ENCODE measurements at regions not wholly inside any gene's neighbourhood (a gene's known extent, or its start where the extent isn't known, plus 50 kb on each side); places are given as distances from the start of the nearest gene placed in this dataset.
"Not testable (repeated sequence)": the region's sequence is repeated elsewhere in the genome, so short reads cannot be mapped to it uniquely, and the experiment has no call there.

GRCh38 chr10:28089467-28089866, 90.6 kb upstream of the ODAD2 start:
- H3K9ac ChIP-seq (ENCODE audit: insufficient read length): no peak overlapping the region
- H3K9me3 ChIP-seq (ENCODE audit: low read depth, low read length): no peaks in the 10 kb centered on the region
- no peak for DNase-seq (ENCODE audit: low read depth, low spot score)
- no peaks in the 10 kb centered on the region for H3K36me3 ChIP-seq (ENCODE audit: insufficient read depth, low read length)
- TF ChIP-seq FOXP2 (optimal IDR thresholded peaks at IDR 0.05; ENCODE audit: control extremely low read depth, extremely low read length, insufficient read depth) (no peak), POLR2AphosphoS5 (IDR thresholded peaks at IDR 0.05; ENCODE audit: borderline replicate concordance, low read depth, low read length) (no peak), EZH2 (IDR thresholded peaks at IDR 0.05) (no peak)
- no peak overlapping the region for H3K27ac ChIP-seq
- H3K4me3 ChIP-seq: no peak overlapping the region

- Histone ChIP-seq H3K9ac (ENCODE audit: insufficient read length) (no peak overlapping the region), H3K36me3 (ENCODE audit: insufficient read depth, low read length) (no peaks in the 10 kb centered on the region), H3K4me3 (no peak overlapping the region), H3K9me3 (ENCODE audit: low read depth, low read length) (no peaks in the 10 kb centered on the region), H3K27ac (no peak overlapping the region)
- DNase-seq (ENCODE audit: low read depth, low spot score): no peak
- no peak for TF ChIP-seq EZH2 (IDR thresholded peaks at IDR 0.05)
Observed at GRCh38 chr10:28087661-28088351, 88.9 kb upstream of the ODAD2 start.

DNA sequence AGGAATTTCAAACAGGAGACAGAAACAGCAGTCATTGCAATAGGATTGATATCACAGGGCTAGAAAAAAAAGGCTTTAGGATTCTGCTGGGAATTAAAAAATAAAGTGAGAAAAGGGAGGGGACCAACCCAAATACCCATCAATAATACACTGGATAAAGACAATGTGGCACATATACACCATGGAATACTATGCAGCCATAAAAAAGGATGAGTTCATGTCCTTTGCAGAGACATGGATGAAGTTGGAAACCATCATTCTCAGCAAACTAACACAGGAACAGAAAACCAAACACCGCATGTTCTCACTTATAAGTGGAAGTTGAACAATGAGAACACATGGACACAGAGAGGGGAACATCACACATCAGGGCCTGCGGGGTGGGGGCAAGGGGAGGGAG, 86.9 kb upstream of the ODAD2 start:
- DNase-seq (ENCODE audit: low read depth, low spot score); H3K4me3 ChIP-seq; H3K9ac ChIP-seq (ENCODE audit: insufficient read length); H3K36me3 ChIP-seq (ENCODE audit: insufficient read depth, low read length); H3K27ac ChIP-seq; H3K9me3 ChIP-seq (ENCODE audit: low read depth, low read length): not testable (repeated sequence)

- DNase-seq (ENCODE audit: low read depth, low spot score): no peak
- H3K4me3 ChIP-seq: no peak overlapping the region
- no peak overlapping the region for H3K27ac ChIP-seq
- no peaks in the 10 kb centered on the region for H3K36me3 ChIP-seq (ENCODE audit: insufficient read depth, low read length)
- TF ChIP-seq FOXP2 (optimal IDR thresholded peaks at IDR 0.05; ENCODE audit: control extremely low read depth, extremely low read length, insufficient read depth): no peak
- TF ChIP-seq POLR2AphosphoS5 (IDR thresholded peaks at IDR 0.05; ENCODE audit: borderline replicate concordance, low read depth, low read length): no peak
- TF ChIP-seq EZH2 (IDR thresholded peaks at IDR 0.05): no peak
- no peaks in the 10 kb centered on the region for H3K9me3 ChIP-seq (ENCODE audit: low read depth, low read length)
- no peak overlapping the region for H3K9ac ChIP-seq (ENCODE audit: insufficient read length)
Observed at GRCh38 chr10:28082885-28083284, 84.0 kb upstream of the ODAD2 start.

GRCh38 chr10:28082316-28082715, 83.4 kb upstream of the ODAD2 start:
- H3K27ac ChIP-seq: no peak overlapping the region
- TF ChIP-seq FOXP2 (optimal IDR thresholded peaks at IDR 0.05; ENCODE audit: control extremely low read depth, extremely low read length, insufficient read depth) (no peak), EZH2 (IDR thresholded peaks at IDR 0.05) (no peak), POLR2AphosphoS5 (IDR thresholded peaks at IDR 0.05; ENCODE audit: borderline replicate concordance, low read depth, low read length) (no peak)
- no peak overlapping the region for H3K4me3 ChIP-seq
- DNase-seq (ENCODE audit: low read depth, low spot score): no peak
- no peak overlapping the region for H3K9ac ChIP-seq (ENCODE audit: insufficient read length)
- H3K36me3 ChIP-seq (ENCODE audit: insufficient read depth, low read length): no peaks in the 10 kb centered on the region
- H3K9me3 ChIP-seq (ENCODE audit: low read depth, low read length): no peaks in the 10 kb centered on the region

DNA sequence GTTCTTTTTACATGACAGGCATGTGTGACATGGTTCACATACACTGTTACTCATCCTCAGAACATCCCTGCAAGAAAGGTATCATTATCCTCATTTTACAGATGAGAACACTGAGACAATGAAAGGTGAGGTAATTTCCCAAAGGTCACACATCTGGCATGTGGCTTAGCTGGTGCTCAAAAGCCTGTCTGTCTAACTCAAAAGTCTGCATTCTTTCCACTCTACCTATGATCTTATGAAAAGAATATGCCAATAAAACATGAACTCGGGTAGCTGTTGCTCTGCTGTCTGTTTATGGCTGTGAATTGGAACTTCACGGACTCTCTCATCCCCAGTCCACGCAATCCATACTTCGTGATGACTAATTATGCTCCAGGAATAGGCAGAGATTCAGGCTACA, 79.0 kb upstream of the ODAD2 start:
- Histone ChIP-seq H3K4me3 (no peak overlapping the region), H3K27ac (no peak overlapping the region), H3K9ac (ENCODE audit: insufficient read length) (no peak overlapping the region), H3K9me3 (ENCODE audit: low read depth, low read length) (no peaks in the 10 kb centered on the region), H3K36me3 (ENCODE audit: insufficient read depth, low read length) (no peaks in the 10 kb centered on the region)
- no peak for DNase-seq (ENCODE audit: low read depth, low spot score)
- TF ChIP-seq FOXP2 (optimal IDR thresholded peaks at IDR 0.05; ENCODE audit: control extremely low read depth, extremely low read length, insufficient read depth) (no peak), POLR2AphosphoS5 (IDR thresholded peaks at IDR 0.05; ENCODE audit: borderline replicate concordance, low read depth, low read length) (no peak), EZH2 (IDR thresholded peaks at IDR 0.05) (no peak)

DNA sequence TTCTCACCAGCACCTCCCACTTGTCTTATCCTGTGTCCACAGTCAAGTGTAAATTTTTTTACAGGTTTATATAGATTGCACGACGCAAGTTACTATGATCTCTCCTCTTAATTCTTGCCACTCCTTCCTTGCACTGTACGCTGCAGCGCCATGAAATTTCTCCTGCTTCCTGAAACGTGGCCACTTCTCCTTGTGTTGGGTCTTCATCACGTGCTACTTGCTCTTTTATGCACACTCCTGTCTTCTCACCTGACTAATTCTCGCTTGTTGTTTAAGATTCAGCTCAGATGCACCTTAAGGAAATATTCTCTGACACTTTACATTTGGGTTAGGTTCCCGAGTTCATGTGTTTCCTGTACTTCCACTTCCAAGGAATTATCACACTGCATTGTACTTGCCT, 76.5 kb upstream of the ODAD2 start:
- TF ChIP-seq EZH2 (IDR thresholded peaks at IDR 0.05) (no peak), FOXP2 (optimal IDR thresholded peaks at IDR 0.05; ENCODE audit: control extremely low read depth, extremely low read length, insufficient read depth) (no peak), POLR2AphosphoS5 (IDR thresholded peaks at IDR 0.05; ENCODE audit: borderline replicate concordance, low read depth, low read length) (no peak)
- H3K9ac ChIP-seq (ENCODE audit: insufficient read length): no peak overlapping the region
- no peaks in the 10 kb centered on the region for H3K9me3 ChIP-seq (ENCODE audit: low read depth, low read length)
- DNase-seq (ENCODE audit: low read depth, low spot score): no peak
- no peak overlapping the region for H3K4me3 ChIP-seq
- no peak overlapping the region for H3K27ac ChIP-seq
- no peaks in the 10 kb centered on the region for H3K36me3 ChIP-seq (ENCODE audit: insufficient read depth, low read length)

GRCh38 chr10:28072573-28072972, 73.7 kb upstream of the ODAD2 start:
- Histone ChIP-seq H3K4me3 (no peak overlapping the region), H3K9ac (ENCODE audit: insufficient read length) (no peak overlapping the region), H3K27ac (no peak overlapping the region), H3K36me3 (ENCODE audit: insufficient read depth, low read length) (no peaks in the 10 kb centered on the region), H3K9me3 (ENCODE audit: low read depth, low read length) (no peaks in the 10 kb centered on the region)
- DNase-seq (ENCODE audit: low read depth, low spot score): no peak
- TF ChIP-seq POLR2AphosphoS5 (IDR thresholded peaks at IDR 0.05; ENCODE audit: borderline replicate concordance, low read depth, low read length) (no peak), FOXP2 (optimal IDR thresholded peaks at IDR 0.05; ENCODE audit: control extremely low read depth, extremely low read length, insufficient read depth) (no peak), EZH2 (IDR thresholded peaks at IDR 0.05) (no peak)

DNA sequence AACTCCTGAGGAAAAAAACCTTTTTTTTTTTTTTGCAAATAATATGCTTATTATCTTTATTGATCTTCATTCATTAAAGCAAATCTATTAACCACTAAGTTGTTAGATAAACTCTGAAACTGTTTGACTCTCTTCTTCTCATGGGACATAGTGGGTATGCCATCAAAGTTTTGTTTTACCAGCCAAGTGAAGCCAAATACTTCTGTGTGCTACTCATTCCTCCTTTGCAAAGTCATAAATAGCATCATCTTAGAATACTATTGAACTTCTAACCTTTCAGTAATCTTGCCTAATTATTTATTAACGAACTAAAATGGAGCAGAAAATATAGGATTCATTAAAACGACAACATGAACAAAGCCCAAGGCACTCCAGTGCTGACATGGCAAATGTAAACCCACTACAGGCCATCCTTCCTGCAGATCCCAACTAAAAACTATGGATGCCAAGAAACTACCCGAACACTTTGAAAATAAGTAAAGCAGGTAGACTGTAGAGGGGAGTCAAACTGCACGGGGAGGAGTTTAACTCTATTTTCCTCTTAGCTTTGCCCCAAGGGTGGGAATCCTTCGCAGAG, 61.2 kb upstream of the ODAD2 start:
- H3K9me3 ChIP-seq (ENCODE audit: low read depth, low read length): no peaks in the 10 kb centered on the region
- DNase-seq (ENCODE audit: low read depth, low spot score): no peak
- TF ChIP-seq POLR2AphosphoS5 (IDR thresholded peaks at IDR 0.05; ENCODE audit: borderline replicate concordance, low read depth, low read length) (no peak), FOXP2 (optimal IDR thresholded peaks at IDR 0.05; ENCODE audit: control extremely low read depth, extremely low read length, insufficient read depth) (no peak), EZH2 (IDR thresholded peaks at IDR 0.05) (no peak)
- no peaks in the 10 kb centered on the region for H3K36me3 ChIP-seq (ENCODE audit: insufficient read depth, low read length)
- no peak overlapping the region for H3K9ac ChIP-seq (ENCODE audit: insufficient read length)
- no peak overlapping the region for H3K27ac ChIP-seq
- H3K4me3 ChIP-seq: no peak overlapping the region

Data from SK-N-MC (cell line).